H9 (cell line): ENCODE measurements at regions not wholly inside any gene's neighbourhood (a gene's known extent, or its start where the extent isn't known, plus 50 kb on each side); places are given as distances from the start of the nearest gene placed in this dataset.

ENCODE experiments used
- DNase-seq: peaks from one replicate; pipeline ENCODE4 v3.0.0-alpha.2; 2017
- H2AFZ ChIP-seq: one replicate; pipeline ENCODE4 v1.6.1; 2013; ENCODE audit warnings: mild to moderate bottlenecking, low read length, control low read depth, moderate library complexity
- H2AK5ac ChIP-seq: 2 replicates; pipeline ENCODE4 v1.6.1; 2013; ENCODE audit warnings: low read length, control low read depth, mixed read lengths; ENCODE audit not compliant: insufficient read length
- H2BK120ac ChIP-seq: one replicate; pipeline ENCODE4 v1.6.1; 2013; ENCODE audit warnings: low read depth, mild to moderate bottlenecking, low read length, control low read depth, inconsistent platforms; ENCODE audit not compliant: poor library complexity, severe bottlenecking
- H2BK12ac ChIP-seq: 2 replicates; pipeline ENCODE4 v1.6.1; 2013; ENCODE audit warnings: low read length, control low read depth, mixed read lengths, low read depth; ENCODE audit not compliant: insufficient read length
- H2BK15ac ChIP-seq: 2 replicates; pipeline ENCODE4 v1.6.1; 2013; ENCODE audit warnings: low read depth, low read length, control low read depth
- H2BK20ac ChIP-seq: one replicate; pipeline ENCODE4 v1.6.1; 2013; ENCODE audit warnings: low read depth, mild to moderate bottlenecking, low read length, control low read depth, inconsistent platforms; ENCODE audit not compliant: poor library complexity, severe bottlenecking
- H2BK5ac ChIP-seq: 2 replicates; pipeline ENCODE4 v1.6.1; 2013; ENCODE audit warnings: low read length, control low read depth, mixed read lengths; ENCODE audit not compliant: insufficient read length
- H3K14ac ChIP-seq: 2 replicates; pipeline ENCODE4 v1.6.1; 2013; ENCODE audit warnings: low read length, control low read depth; ENCODE audit not compliant: insufficient read depth
- H3K18ac ChIP-seq: 2 replicates; pipeline ENCODE4 v1.6.1; 2013; ENCODE audit warnings: low read depth, mild to moderate bottlenecking, mixed read lengths, low read length, control low read depth; ENCODE audit not compliant: insufficient read length
- H3K23ac ChIP-seq: 2 replicates; pipeline ENCODE4 v1.6.1; 2013; ENCODE audit warnings: low read length, control low read depth, mixed read lengths, low read depth; ENCODE audit not compliant: insufficient read length
- H3K23me2 ChIP-seq: 2 replicates; pipeline ENCODE4 v1.6.1; 2013; ENCODE audit warnings: low read depth, mild to moderate bottlenecking, mixed read lengths, low read length, control low read depth; ENCODE audit not compliant: insufficient read length, poor library complexity, severe bottlenecking
- H3K27ac ChIP-seq: 2 replicates; pipeline ENCODE4 v1.5.1; 2013; ENCODE audit warnings: low read length, control low read depth, mixed read lengths, low read depth; ENCODE audit not compliant: insufficient read length
- H3K27me3 ChIP-seq: 2 replicates; pipeline ENCODE4 v1.6.1; 2013; ENCODE audit warnings: low read length, control low read depth, inconsistent platforms; ENCODE audit not compliant: insufficient read depth
- H3K4ac ChIP-seq: 2 replicates; pipeline ENCODE4 v1.6.1; 2013; ENCODE audit warnings: low read depth, mild to moderate bottlenecking, control low read depth, inconsistent platforms, low read length, moderate library complexity
- H3K4me1 ChIP-seq: 2 replicates; pipeline ENCODE4 v1.6.1; 2013; ENCODE audit warnings: low read length, control low read depth, inconsistent platforms; ENCODE audit not compliant: insufficient read depth
- H3K4me2 ChIP-seq: 2 replicates; pipeline ENCODE4 v1.6.1; 2013; ENCODE audit warnings: low read length, control low read depth, mixed read lengths; ENCODE audit not compliant: insufficient read length, insufficient read depth
- H3K56ac ChIP-seq: 2 replicates; pipeline ENCODE4 v1.6.1; 2013; ENCODE audit warnings: low read depth, mild to moderate bottlenecking, mixed read lengths, low read length, control low read depth; ENCODE audit not compliant: insufficient read length
- H3K79me1 ChIP-seq: 2 replicates; pipeline ENCODE4 v1.6.1; 2013; ENCODE audit warnings: low read depth, mild to moderate bottlenecking, moderate library complexity, low read length, control low read depth, inconsistent platforms; ENCODE audit not compliant: insufficient read depth, poor library complexity, severe bottlenecking
- H3K79me2 ChIP-seq: 2 replicates; pipeline ENCODE4 v1.6.1; 2013; ENCODE audit warnings: low read length, control low read depth, inconsistent platforms; ENCODE audit not compliant: insufficient read depth
- H3K9ac ChIP-seq: 2 replicates; pipeline ENCODE4 v1.6.1; 2013; ENCODE audit warnings: low read length, control low read depth, mixed read lengths; ENCODE audit not compliant: insufficient read length; ENCODE audit errors: extremely low read depth
- H3K9me3 ChIP-seq: one replicate; pipeline ENCODE4 v1.6.1; 2013; ENCODE audit warnings: low read depth, low read length, inconsistent platforms; ENCODE audit not compliant: control insufficient read depth
- H3T11ph ChIP-seq: one replicate; pipeline ENCODE4 v1.6.1; 2013; ENCODE audit warnings: mild to moderate bottlenecking, low read length, control low read depth, inconsistent platforms
- H4K20me1 ChIP-seq: one replicate; pipeline ENCODE4 v1.6.1; 2013; ENCODE audit not compliant: control insufficient read depth, insufficient read length, insufficient read depth
- H4K5ac ChIP-seq: 2 replicates; pipeline ENCODE4 v1.6.1; 2013; ENCODE audit warnings: low read depth, mild to moderate bottlenecking, mixed read lengths, low read length, control low read depth; ENCODE audit not compliant: insufficient read length
- H4K8ac ChIP-seq: replicated peaks from 2 replicates; pipeline ENCODE4 v1.6.1; 2013; ENCODE audit warnings: low read length, control low read depth, mixed read lengths, low read depth; ENCODE audit not compliant: insufficient read length
- H4K91ac ChIP-seq: 2 replicates; pipeline ENCODE4 v1.6.1; 2013; ENCODE audit warnings: low read depth, mild to moderate bottlenecking, moderate library complexity, mixed read lengths, low read length, control low read depth; ENCODE audit not compliant: insufficient read length
- H3K27ac Mint-ChIP-seq, 3 experiments: 2 replicates in 2 of 3; 3 replicates in 1 of 3; pipeline ENCODE4 v1.8.0; 2020 to 2021; ENCODE audit warnings: mixed read lengths in 3 of 3, mild to moderate bottlenecking in 1 of 3, moderate library complexity in 1 of 3
- H3K27me3 Mint-ChIP-seq: 2 replicates; pipeline ENCODE4 v1.8.0; 2021; ENCODE audit warnings: low read depth, mild to moderate bottlenecking, moderate library complexity, mixed read lengths
- H3K36me3 Mint-ChIP-seq, 3 experiments: 2 replicates in 2 of 3; 3 replicates in 1 of 3; pipeline ENCODE4 v1.8.0; 2020 to 2021; ENCODE audit warnings: low read depth in 3 of 3, mixed read lengths in 3 of 3; ENCODE audit not compliant: insufficient read depth in 1 of 3
- H3K4me1 Mint-ChIP-seq, 2 experiments: 2 replicates each; pipeline ENCODE4 v1.8.0; 2020; ENCODE audit warnings: mixed read lengths in 2 of 2
- H3K4me3 Mint-ChIP-seq, 2 experiments: 2 replicates in 1 of 2; 3 replicates in 1 of 2; pipeline ENCODE4 v1.8.0; 2020 to 2021; ENCODE audit warnings: mild to moderate bottlenecking in 2 of 2, mixed read lengths in 2 of 2, moderate library complexity in 1 of 2
- H3K9me3 Mint-ChIP-seq, 2 experiments: 2 replicates in 1 of 2; 3 replicates in 1 of 2; pipeline ENCODE4 v1.8.0; 2020; ENCODE audit warnings: mild to moderate bottlenecking in 2 of 2, mixed read lengths in 2 of 2, moderate library complexity in 1 of 2
- CTCF ChIP-seq: fragments of 200-600 bp; sonication (generic); conservative IDR thresholded peaks from 3 replicates; pipeline ENCODE4 v1.8.0; 2021; ENCODE audit warnings: antibody characterized with exemption, mild to moderate bottlenecking
- WGBS: extraction: QIAGEN DNeasy Blood & Tissue Kit; methylation state at CpG from one replicate; pipeline ENCODE4 v1.1.7; 2013; ENCODE audit warnings: missing lambda C conversion rate, low lambda C conversion rate, mixed read lengths; ENCODE audit not compliant: insufficient read length; ENCODE audit errors: extremely low coverage; 5-methylcytosine and 5-hydroxymethylcytosine counted together

GRCh38 chr6:11899645-11900044 is 112.5 kb upstream of the HIVEP1 start:
- H3K27me3 Mint-ChIP-seq: no peaks in the 10 kb centered on the region
- Histone ChIP-seq H2AK5ac (no peak overlapping the region), H2BK5ac (no peak overlapping the region), H3K4me1 (no peaks in the 10 kb centered on the region), H2BK15ac (no peak overlapping the region), H3K79me1 (no peaks in the 10 kb centered on the region), H2AFZ (no peak overlapping the region), H2BK12ac (no peak overlapping the region), H3K14ac (no peak overlapping the region), H4K5ac (no peak overlapping the region), H2BK20ac (no peak overlapping the region), H4K91ac (no peak overlapping the region), H3K23me2 (no peaks in the 10 kb centered on the region), H3K9ac (no peak overlapping the region), H3K79me2 (no peaks in the 10 kb centered on the region), H3K23ac (no peak overlapping the region), H3T11ph (no peak overlapping the region), H2BK120ac (no peak overlapping the region), H3K9me3 (no peaks in the 10 kb centered on the region), H4K8ac (no peak overlapping the region), H3K27ac (no peak overlapping the region), H3K27me3 (no peaks in the 10 kb centered on the region), H3K4ac (no peak overlapping the region), H3K4me2 (no peak overlapping the region), H3K56ac (no peak overlapping the region), H3K18ac (no peak overlapping the region), H4K20me1 (no peaks in the 10 kb centered on the region)
- H3K9me3 Mint-ChIP-seq: peaks cover 18 to 19% of the 10 kb centered on the region in 2 experiments
- no peak for DNase-seq
- peaks cover 5 to 27% (median 13%) of the 10 kb centered on the region in 3 experiments for H3K36me3 Mint-ChIP-seq
- no peak for TF ChIP-seq CTCF
- no CpG with 5 or more reads among the region's 1 CpG for WGBS
- no peak overlapping the region; a peak in 1 of 7 replicates for H3K27ac Mint-ChIP-seq
- peaks cover 26 to 29% of the 10 kb centered on the region in 2 experiments for H3K4me1 Mint-ChIP-seq
- no peak overlapping the region for H3K4me3 Mint-ChIP-seq
